ENCODE measurements at regions not wholly inside any gene's neighbourhood (a gene's known extent, or its start where the extent isn't known, plus 50 kb on each side); places are given as distances from the start of the nearest gene placed in this dataset.

DNA sequence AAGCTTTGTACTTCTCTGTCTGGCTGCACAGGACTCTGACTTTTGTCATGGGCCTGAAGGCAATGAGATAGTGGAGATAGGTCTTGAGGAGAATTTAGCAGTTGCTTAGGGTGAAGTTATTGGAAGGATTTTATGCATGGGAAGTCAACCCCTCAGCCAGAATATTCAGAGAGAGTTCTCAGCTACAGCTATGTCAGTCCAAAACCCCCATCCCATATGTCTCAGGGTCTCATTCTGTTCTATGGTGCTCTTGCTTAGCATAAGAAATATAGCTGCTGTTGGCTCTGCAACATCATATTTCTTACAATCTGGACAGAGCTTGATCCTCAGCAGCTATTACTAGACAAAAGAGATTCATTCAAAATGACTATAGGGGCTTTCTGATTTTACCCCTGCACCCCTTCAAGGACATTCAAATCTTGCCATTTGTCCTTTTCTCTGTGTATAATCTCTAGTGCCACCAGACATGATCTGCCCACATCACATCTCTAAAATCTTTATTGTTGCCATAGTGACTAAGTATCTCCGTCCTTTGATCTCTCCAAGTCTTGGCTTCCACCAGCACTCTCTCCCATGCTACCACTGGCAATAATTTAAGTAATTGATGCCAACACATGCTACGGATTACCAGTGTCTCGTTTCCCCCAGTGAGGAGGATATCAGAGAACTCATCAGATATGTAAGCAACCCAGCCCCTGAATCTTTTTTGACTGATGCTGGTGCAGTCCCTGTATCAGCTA, 327.1 kb upstream of the ISX start:
- no peak for ATAC-seq
- DNase-seq (ENCODE audit: low spot score in 2 of 2): no peak
- Mint-ChIP-seq H3K36me3 (no peaks in the 10 kb centered on the region), H3K27ac (no peak overlapping the region), H3K9me3 (peaks cover 3 to 8% of the 10 kb centered on the region in 2 donors)

- DNase-seq (ENCODE audit: low spot score in 2 of 2): no peak
- H3K36me3 Mint-ChIP-seq: no peaks in the 10 kb centered on the region
- no peak for ATAC-seq
- peaks cover 0 to 6% of the 10 kb centered on the region in 2 donors for H3K9me3 Mint-ChIP-seq
- H3K27ac Mint-ChIP-seq: no peak overlapping the region
Observed at GRCh38 chr22:34743110-34743751, 322.7 kb upstream of the ISX start.

DNA sequence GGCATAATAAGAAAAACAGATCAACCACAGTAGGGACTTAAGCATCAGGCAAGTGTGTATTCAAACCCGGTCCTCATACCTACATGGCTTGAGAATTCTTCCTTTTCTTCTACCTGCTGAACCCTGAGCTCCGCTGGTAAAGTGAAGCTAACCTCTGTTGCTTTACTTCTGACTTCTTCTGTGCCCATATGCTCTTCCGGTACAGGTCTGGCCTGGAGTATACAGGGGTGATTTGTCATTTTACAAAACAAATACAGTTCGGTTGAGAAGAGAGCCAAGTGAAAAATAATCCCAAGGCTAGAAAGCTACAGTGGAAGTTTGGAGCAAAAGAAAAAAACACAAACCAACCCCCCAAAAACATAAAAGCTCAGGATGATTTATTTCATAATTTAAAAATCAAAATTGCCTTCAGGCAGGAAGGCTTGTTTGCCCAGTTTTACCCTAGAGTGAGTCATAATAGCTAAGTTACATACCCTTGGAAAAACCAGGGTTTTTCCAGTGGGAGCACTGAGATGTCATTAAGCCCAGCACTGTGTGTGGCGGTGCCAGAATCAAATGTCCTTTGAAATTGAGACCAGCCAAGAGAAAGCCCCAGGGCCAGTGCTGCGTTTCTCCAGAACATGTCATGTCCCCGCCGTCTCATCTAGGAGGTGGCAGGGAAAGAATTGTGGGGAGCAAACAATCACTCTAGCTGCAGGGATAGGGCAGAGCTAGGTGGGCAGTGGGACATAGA, 305.5 kb upstream of the ISX start:
- DNase-seq (ENCODE audit: low spot score in 2 of 2) (no peak), ATAC-seq (no peak)
- Mint-ChIP-seq H3K9me3 (no peaks in the 10 kb centered on the region), H3K36me3 (no peaks in the 10 kb centered on the region), H3K27ac (no peak overlapping the region)

DNA sequence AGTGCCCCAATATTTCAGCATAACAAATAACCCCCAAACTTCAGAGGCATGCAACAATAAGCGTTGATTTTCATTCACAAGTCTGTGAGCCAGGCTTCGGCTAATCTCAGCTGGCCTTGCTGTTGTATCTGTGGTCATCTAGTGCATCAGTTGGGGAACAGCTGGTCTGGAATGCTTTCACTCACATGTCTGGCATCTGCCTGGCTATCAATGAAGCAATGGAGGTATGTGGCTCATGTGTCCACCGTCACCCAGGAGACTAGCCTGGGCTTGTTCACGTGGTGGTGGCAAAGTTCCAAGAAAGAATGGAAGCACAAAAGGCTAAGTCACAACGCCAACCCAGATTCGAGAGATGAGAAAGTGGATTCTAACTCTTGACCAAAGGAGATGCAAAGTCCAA, 304.8 kb upstream of the ISX start:
- DNase-seq (ENCODE audit: low spot score in 2 of 2) (no peak), ATAC-seq (no peak)
- no peaks in the 10 kb centered on the region for H3K36me3 Mint-ChIP-seq
- no peaks in the 10 kb centered on the region for H3K9me3 Mint-ChIP-seq
- no peak overlapping the region for H3K27ac Mint-ChIP-seq

DNA sequence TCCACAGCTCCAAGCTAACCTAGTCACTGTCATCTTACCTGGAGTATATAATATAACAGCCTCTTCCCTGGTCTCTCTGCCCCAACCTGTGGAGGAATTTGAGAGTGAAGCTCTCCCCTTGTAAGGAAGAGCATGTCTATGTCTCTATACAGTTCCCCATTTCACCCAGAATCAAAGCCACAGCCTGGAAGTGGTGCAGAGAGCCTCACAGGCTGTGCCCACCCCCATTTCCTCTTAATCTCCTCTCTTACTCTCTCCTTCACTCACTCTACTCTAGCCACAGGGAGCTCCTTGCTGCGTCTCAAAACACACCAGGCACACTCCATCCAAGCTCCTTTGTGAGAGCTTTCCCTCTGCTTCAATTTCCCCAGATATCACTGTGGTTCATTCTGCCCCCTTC, 302.5 kb upstream of the ISX start:
- Mint-ChIP-seq H3K27ac (no peak overlapping the region), H3K9me3 (no peaks in the 10 kb centered on the region), H3K36me3 (no peaks in the 10 kb centered on the region)
- no peak for ATAC-seq
- DNase-seq (ENCODE audit: low spot score in 2 of 2): no peak

DNA sequence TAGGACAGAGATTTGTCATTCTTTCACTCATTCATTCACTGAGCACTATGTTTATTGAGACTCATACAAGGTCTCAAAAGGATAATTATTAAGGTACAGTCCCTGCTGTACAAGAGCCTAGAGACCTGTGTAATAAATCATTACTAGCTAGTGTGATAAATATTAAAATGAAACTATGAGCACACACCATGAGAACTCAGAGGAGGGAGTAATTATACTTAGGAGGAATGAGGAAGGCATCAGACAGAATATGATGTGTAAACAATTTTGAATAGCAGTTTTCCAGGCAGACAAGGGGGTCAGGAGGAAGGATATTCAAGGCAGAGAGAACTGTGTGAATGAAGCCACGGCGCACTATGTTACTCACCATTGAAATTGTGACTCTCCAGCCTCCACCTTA, 300.8 kb upstream of the ISX start:
- no peak for ATAC-seq
- H3K9me3 Mint-ChIP-seq: no peaks in the 10 kb centered on the region

DNA sequence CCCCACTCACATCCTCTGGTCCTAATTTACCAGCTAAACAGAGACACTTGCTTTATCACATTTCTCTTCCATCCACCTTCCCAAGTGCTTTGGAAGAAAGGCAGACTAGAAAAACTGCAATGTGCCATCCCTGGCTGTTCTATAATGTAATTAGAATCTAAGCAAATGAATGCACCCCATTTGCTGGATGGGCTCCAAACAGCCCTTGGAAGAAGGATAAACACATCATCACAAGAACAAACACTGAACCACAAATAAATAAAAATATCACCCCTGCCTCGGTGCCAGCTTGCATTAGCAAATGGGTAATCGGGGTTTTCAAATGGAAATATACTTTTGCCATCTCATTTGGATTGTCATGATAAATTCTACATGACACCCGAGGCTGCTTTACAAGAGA, 296.6 kb upstream of the ISX start:
- H3K9me3 Mint-ChIP-seq: peaks cover 0 to 4% of the 10 kb centered on the region in 2 donors
- H3K27ac Mint-ChIP-seq: no peak overlapping the region
- no peaks in the 10 kb centered on the region for H3K36me3 Mint-ChIP-seq
- DNase-seq (ENCODE audit: low spot score in 2 of 2) (no peak), ATAC-seq (no peak)

More for the DNA sequence above, 300.8 kb upstream of the ISX start:
- Mint-ChIP-seq H3K36me3 (no peaks in the 10 kb centered on the region), H3K27ac (no peak overlapping the region)
- DNase-seq (ENCODE audit: low spot score in 2 of 2): no peak

DNA sequence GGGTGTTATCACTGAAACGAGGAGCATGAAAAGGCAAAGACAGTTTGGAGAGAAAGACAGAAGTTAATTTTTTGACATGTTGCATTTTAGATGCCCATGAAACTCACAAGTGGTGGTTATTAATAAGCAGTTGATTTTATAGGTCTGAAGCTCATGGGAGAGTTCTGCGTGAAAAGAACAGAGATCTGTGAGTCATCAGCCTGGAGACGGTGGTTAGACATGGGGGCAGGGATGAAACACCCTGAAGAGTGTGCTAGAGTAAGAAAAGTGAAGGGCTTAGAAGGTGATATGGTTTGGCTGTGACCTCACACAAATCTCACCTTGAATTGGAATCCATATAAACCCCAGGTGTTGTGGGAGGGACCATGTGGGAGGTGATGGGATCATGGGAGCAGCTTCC, 289.1 kb upstream of the ISX start:
- peaks cover 23 to 29% of the 10 kb centered on the region in 2 donors for H3K9me3 Mint-ChIP-seq
- H3K27ac Mint-ChIP-seq: no peak overlapping the region
- H3K36me3 Mint-ChIP-seq: peaks cover 0 to 23% of the 10 kb centered on the region in 2 donors
- DNase-seq (ENCODE audit: low spot score in 2 of 2): no peak
- no peak for ATAC-seq

DNA sequence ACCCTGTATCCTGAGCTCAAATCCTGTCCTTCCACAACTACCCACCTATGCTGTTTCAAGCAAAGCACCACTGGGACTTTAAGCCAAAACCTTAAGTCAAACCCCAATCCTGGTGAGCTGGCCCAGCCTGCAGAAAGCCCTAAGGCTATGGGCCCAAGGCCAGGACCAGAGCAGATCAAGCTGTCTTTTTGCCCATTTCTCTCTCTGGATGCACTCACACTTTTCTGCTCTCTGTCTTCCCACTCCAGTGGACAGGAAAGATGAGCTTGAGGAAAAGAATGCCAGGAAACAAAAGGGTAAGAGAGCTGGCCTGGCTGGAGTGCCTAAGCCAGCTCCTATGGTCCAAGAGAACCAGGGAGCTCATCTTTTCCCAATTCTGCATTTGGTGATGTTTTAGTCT, 284.3 kb upstream of the ISX start:
- ATAC-seq: no peak
- Mint-ChIP-seq H3K9me3 (peaks cover 12 to 21% of the 10 kb centered on the region in 2 donors), H3K36me3 (peaks cover 0 to 25% of the 10 kb centered on the region in 2 donors), H3K27ac (no peak overlapping the region)
- DNase-seq (ENCODE audit: low spot score in 2 of 2): no peak

DNA sequence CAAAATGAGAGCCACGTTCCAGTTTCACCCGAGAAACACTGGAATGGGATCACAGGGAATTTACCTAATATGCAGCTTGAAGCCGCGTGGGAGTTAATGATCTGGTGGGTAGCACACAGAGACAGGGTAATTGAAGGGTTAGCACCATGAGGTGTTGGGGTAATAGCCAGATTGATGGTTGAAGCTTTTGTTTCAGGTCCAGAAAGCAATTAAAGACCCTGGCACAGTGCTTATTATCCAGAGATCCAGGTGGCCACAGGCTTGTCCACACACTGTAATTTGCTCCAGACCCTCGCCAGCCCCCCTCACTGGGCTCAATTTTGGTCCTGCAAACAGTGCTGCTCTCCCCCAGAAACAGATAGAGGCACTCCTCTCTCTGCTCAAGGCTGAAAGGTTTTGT, 282.5 kb upstream of the ISX start:
- Mint-ChIP-seq H3K9me3 (peaks cover 4 to 11% of the 10 kb centered on the region in 2 donors), H3K36me3 (peaks cover 0 to 9% of the 10 kb centered on the region in 2 donors), H3K27ac (no peak overlapping the region)
- DNase-seq (ENCODE audit: low spot score in 2 of 2) (no peak), ATAC-seq (no peak)

- DNase-seq (ENCODE audit: low spot score in 2 of 2) (no peak), ATAC-seq (no peak)
- H3K36me3 Mint-ChIP-seq: peaks cover 0 to 11% of the 10 kb centered on the region in 2 donors
- no peak overlapping the region for H3K27ac Mint-ChIP-seq
- H3K9me3 Mint-ChIP-seq: peaks cover 0 to 13% of the 10 kb centered on the region in 2 donors
Observed at GRCh38 chr22:34784056-34784455, 281.9 kb upstream of the ISX start.

GRCh38 chr22:34797826-34798225, 268.1 kb upstream of the ISX start:
- Mint-ChIP-seq H3K36me3 (no peaks in the 10 kb centered on the region), H3K9me3 (peaks cover 4% of the 10 kb centered on the region in 2 donors), H3K27ac (no peak overlapping the region)
- ATAC-seq: no peak
- no peak for DNase-seq (ENCODE audit: low spot score in 2 of 2)

DNA sequence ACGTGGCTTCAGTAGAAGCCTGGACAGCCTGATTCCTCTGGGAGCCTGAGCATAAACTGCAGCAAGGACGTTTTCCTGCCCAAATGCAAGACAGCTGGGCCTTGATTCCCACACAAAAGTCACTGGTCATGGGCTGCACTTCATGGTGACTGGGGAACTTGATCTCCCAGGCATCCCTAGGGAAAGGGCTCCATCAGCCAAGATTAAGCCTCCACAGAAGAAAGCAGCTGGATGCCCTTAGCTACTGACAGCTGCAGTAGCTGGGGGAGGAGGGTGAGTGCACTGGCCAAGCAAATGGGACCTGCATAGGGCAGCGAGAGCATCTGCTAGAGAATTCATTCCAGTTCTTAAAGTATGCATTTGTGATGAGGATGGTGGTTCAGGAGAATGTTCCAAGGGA, 267.4 kb upstream of the ISX start:
- ATAC-seq (no peak), DNase-seq (ENCODE audit: low spot score in 2 of 2) (no peak)
- no peaks in the 10 kb centered on the region for H3K36me3 Mint-ChIP-seq
- H3K27ac Mint-ChIP-seq: no peak overlapping the region
- peaks cover 4% of the 10 kb centered on the region in 2 donors for H3K9me3 Mint-ChIP-seq

- no peaks in the 10 kb centered on the region for H3K36me3 Mint-ChIP-seq
- H3K9me3 Mint-ChIP-seq: peaks cover under 1 to 4% of the 10 kb centered on the region in 2 donors
- no peak for ATAC-seq
- no peak overlapping the region for H3K27ac Mint-ChIP-seq
- DNase-seq (ENCODE audit: low spot score in 2 of 2): no peak
Observed at GRCh38 chr22:34800260-34800980, 265.5 kb upstream of the ISX start.

- ATAC-seq (no peak), DNase-seq (ENCODE audit: low spot score in 2 of 2) (no peak)
- no peak overlapping the region for H3K27ac Mint-ChIP-seq
- no peaks in the 10 kb centered on the region for H3K36me3 Mint-ChIP-seq
- peaks cover 0 to 4% of the 10 kb centered on the region in 2 donors for H3K9me3 Mint-ChIP-seq
Observed at GRCh38 chr22:34801221-34801620, 264.7 kb upstream of the ISX start.

- Mint-ChIP-seq H3K36me3 (no peaks in the 10 kb centered on the region), H3K27ac (no peak overlapping the region), H3K9me3 (peaks cover 0 to 4% of the 10 kb centered on the region in 2 donors)
- no peak for ATAC-seq
- no peak for DNase-seq (ENCODE audit: low spot score in 2 of 2)
Observed at GRCh38 chr22:34804091-34804490, 261.9 kb upstream of the ISX start.

GRCh38 chr22:34804604-34805003, 261.4 kb upstream of the ISX start:
- Mint-ChIP-seq H3K36me3 (no peaks in the 10 kb centered on the region), H3K9me3 (peaks cover 0 to 1% of the 10 kb centered on the region in 2 donors), H3K27ac (no peak overlapping the region)
- ATAC-seq (no peak), DNase-seq (ENCODE audit: low spot score in 2 of 2) (no peak)
